GM12891 (cell line): ENCODE measurements at regions not wholly inside any gene's neighbourhood (a gene's known extent, or its start where the extent isn't known, plus 50 kb on each side); places are given as distances from the start of the nearest gene placed in this dataset.

Experiments
- DNase-seq: peaks from one replicate; pipeline ENCODE4 v3.0.0; 2011; ENCODE audit warnings: low spot score; ENCODE audit not compliant: insufficient read length
- FAIRE-seq: peaks from 2 replicates; lab custom pipeline; 2011; peaks lifted over from hg19 to GRCh38; lab: Jason Lieb, UNC
- PAX5 ChIP-seq: IDR thresholded peaks from 2 replicates; pipeline ENCODE4 v1.6.1; 2011; ENCODE audit warnings: low read length, moderate library complexity, mild to moderate bottlenecking; ENCODE audit not compliant: insufficient read depth, severe bottlenecking
- POLR2A ChIP-seq: IDR thresholded peaks from 2 replicates; pipeline ENCODE4 v1.6.1; 2011; ENCODE audit warnings: low read depth, low read length, control low read depth
- POLR2AphosphoS5 ChIP-seq: IDR thresholded peaks from 2 replicates; pipeline ENCODE4 v1.6.1; 2011; ENCODE audit warnings: low read depth, low read length, control low read depth
- POU2F2 ChIP-seq: IDR thresholded peaks from 2 replicates; pipeline ENCODE4 v1.6.1; 2011; ENCODE audit warnings: low read depth, mild to moderate bottlenecking, control low read depth, low read length, moderate library complexity
- SPI1 ChIP-seq: IDR thresholded peaks from 2 replicates; pipeline ENCODE4 v1.6.1; 2011; ENCODE audit warnings: low read depth, low read length, control low read depth
- TAF1 ChIP-seq: IDR thresholded peaks from 2 replicates; pipeline ENCODE4 v1.6.1; 2011; ENCODE audit warnings: low read depth, low read length, control low read depth

DNA sequence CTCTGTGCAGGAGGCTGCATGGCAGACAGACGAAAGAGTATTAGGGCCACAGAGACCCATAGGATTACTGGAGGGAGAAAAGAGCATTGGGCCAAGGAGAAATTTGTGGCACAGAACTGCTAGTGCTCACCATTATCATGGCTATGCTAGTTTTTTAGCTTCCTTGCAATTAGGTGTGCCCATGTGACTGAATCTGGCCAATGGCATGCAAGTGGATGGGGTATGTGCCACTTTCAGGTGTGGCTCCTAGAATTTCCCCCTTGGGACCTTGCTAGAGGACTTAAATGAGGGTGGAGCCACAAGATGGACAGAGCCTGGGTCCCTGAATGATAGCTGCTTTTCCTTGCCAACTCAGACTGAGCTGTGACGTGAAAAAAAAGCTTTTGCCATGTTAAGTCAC is 73.9 kb upstream of the TENM4 start:
- FAIRE-seq = no peak
- no peak for DNase-seq
- no peak for TF ChIP-seq TAF1
- TF ChIP-seq POLR2AphosphoS5 = no peak
- no peak for TF ChIP-seq PAX5
- TF ChIP-seq SPI1 = no peak
- TF ChIP-seq POLR2A = no peak
- TF ChIP-seq POU2F2 = no peak

GRCh38 chr11:79514290-79514689 is 73.5 kb upstream of the TENM4 start:
- no peak for FAIRE-seq
- no peak for TF ChIP-seq TAF1
- no peak for TF ChIP-seq PAX5
- no peak for TF ChIP-seq POLR2A
- no peak for TF ChIP-seq POLR2AphosphoS5
- TF ChIP-seq SPI1 = no peak
- no peak for TF ChIP-seq POU2F2

DNA sequence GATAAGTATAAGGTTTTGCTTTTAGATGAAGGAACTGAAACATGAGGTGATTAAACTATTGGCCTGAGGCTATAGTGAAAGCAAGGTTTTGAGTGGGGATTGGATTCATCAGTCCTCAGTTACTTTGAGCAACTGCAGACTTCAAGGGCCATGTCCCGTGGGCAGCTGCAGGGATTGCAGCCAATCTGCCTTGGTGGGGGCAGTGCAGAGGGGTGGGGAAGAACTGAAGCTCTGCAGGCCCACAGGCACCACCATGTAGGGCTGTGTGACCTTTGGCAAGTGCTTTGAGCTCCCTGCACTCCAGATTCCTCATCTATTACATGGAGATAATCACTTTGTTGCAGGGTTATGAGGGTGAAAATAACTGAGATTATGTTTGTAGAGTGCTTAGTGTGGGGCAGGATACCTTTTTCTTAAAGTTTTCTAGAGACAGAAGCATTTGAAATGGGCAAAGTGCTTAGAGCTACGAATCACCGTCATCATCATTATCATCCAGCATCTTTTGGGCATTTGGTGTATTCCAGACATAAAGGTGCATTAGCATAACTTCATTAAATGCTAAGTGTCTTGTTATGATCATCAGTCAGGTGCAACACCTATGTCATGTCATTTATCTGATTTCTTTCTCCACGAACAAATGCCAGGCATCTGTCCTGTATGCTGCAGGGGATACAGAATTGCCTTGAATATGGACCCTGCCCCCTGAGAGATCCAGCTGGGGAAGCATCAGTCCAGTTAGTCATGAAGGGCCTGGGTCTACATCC is 72.1 kb upstream of the TENM4 start:
- no peak for DNase-seq
- TF ChIP-seq POLR2A (no peak), SPI1 (peak; percentile 31; the same call in 1 of the 2 replicates), PAX5 (no peak)
- FAIRE-seq = no peak

More at GRCh38 chr11:79514290-79514689, 73.5 kb upstream of the TENM4 start:
- DNase-seq = no peak

GRCh38 chr11:79510960-79511359 is 70.1 kb upstream of the TENM4 start:
- TF ChIP-seq PAX5 = no peak
- no peak for TF ChIP-seq POLR2A
- no peak for TF ChIP-seq TAF1
- no peak for TF ChIP-seq POLR2AphosphoS5
- TF ChIP-seq POU2F2 = no peak
- TF ChIP-seq SPI1 = no peak

GRCh38 chr11:79508461-79508860 is 67.6 kb upstream of the TENM4 start:
- FAIRE-seq (no peak), DNase-seq (no peak)
- no peak for TF ChIP-seq POU2F2
- no peak for TF ChIP-seq SPI1

More at GRCh38 chr11:79510960-79511359, 70.1 kb upstream of the TENM4 start:
- DNase-seq (no peak), FAIRE-seq (no peak)

DNA sequence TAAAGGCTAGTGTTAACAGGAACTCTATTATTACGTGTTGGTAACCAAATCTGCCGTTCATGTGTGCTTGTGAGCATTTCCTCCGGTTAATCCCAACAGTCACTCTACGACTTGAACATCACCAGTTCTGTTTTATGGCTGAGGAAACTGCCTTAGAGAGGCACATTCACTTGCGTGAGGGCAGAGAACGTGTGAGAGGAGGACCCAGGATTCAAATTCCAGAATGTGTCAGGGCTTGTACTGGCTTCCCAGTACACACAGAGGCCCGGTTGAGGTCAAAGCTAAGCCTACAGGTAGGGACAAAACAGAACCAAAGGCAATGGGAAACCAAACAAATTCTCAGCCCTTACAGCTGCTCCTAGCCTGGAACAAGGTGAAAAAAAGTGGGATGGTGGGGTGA is 66.9 kb upstream of the TENM4 start:
- DNase-seq = no peak
- FAIRE-seq = no peak
- TF ChIP-seq POLR2AphosphoS5 = no peak
- TF ChIP-seq TAF1 = no peak
- TF ChIP-seq PAX5 = no peak
- no peak for TF ChIP-seq SPI1
- no peak for TF ChIP-seq POU2F2
- no peak for TF ChIP-seq POLR2A

DNA sequence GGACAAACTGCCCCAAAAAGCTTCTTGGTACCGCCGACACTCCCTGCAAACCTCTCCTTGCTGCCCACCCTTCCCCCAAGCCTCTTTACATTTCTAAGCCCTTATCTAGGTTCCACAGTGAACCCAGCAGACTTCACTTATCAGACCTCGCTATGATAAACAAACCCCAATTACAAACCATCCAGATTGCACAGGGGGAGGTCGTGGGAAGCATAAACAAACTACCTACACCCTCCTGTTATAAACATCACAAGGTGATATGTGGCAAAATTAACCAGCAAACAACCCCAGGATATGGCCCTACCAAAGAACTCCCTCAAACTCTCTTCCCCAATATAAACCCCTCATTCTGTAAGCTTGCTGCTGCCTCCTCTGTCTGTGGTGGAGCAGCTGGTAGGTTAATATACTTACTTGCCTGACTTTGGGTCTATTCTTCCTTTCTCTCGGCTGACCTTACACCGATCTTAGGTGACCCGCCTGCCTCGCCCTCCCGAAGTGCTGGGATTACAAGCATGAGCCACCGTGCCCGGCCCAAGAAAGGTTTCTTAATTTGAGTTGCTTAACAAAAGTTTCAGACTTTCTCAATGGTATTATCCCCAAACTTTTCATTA is 66.0 kb upstream of the TENM4 start:
- DNase-seq = no peak
- no peak for FAIRE-seq
- TF ChIP-seq PAX5 = no peak
- no peak for TF ChIP-seq POLR2A
- no peak for TF ChIP-seq POU2F2

DNA sequence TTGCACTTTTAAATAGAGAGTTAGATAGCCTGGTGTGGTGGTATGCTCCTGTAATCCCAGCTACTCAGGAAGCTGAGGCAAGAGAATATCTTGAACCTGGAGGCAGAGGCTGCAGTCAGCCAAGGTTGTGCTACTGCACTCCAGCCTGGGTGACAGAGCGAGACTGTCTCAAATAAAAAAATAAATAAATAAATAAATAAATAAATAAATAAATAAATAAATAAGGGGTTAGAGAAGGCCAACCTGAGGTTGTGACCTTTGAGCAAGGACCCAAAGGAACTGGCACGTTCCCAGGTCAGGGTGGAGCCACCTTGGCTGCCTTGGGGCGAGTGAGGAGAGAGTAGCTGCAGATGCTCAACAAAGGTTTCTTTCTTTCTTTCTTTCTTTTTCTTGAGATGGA is 65.3 kb upstream of the TENM4 start:
- no peak for TF ChIP-seq POLR2A
- TF ChIP-seq POLR2AphosphoS5 = no peak
- TF ChIP-seq SPI1 = no peak
- no peak for TF ChIP-seq PAX5
- no peak for TF ChIP-seq POU2F2
- no peak for TF ChIP-seq TAF1
- FAIRE-seq (no peak), DNase-seq (no peak)

- FAIRE-seq = no peak
Measured at GRCh38 chr11:79503028-79503427, 62.2 kb upstream of the TENM4 start.

More at GRCh38 chr11:79503028-79503427, 62.2 kb upstream of the TENM4 start:
- DNase-seq = no peak
- TF ChIP-seq POU2F2 (no peak), PAX5 (no peak), POLR2AphosphoS5 (no peak), SPI1 (no peak), POLR2A (no peak), TAF1 (no peak)
